Adrenal gland (tissue), 9 donors: ENCODE measurements at regions not wholly inside any gene's neighbourhood (a gene's known extent, or its start where the extent isn't known, plus 50 kb on each side); places are given as distances from the start of the nearest gene placed in this dataset.
"Not testable (repeated sequence)": the region's sequence is repeated elsewhere in the genome, so short reads cannot be mapped to it uniquely, and the experiment has no call there.

Experiments used
- DNase-seq, 7 donors: peaks; one replicate each; pipeline ENCODE4 v3.0.0-alpha.2; 2019 to 2020
- H3K27ac ChIP-seq, 5 donors: fragments of 200-600 bp; sonication (generic) in 4 of 5; 1 replicate in 3 of 5; 2 replicates in 2 of 5; pipeline versions ENCODE4 v1.5.1 to v1.8.0; 2016 to 2020; ENCODE audit warnings: mild to moderate bottlenecking in 1 of 5
- H3K27me3 ChIP-seq: fragments of 200-600 bp; 2 replicates; pipeline ENCODE4 v1.8.0; 2021
- H3K36me3 ChIP-seq, 2 donors: fragments of 200-600 bp; replicated peaks in 1 of 2; 1 replicate in 1 of 2; 2 replicates in 1 of 2; pipeline versions ENCODE4 v1.5.1 to v1.8.0; 2018 to 2022
- H3K4me1 ChIP-seq, 2 donors: fragments of 200-600 bp; replicated peaks in 1 of 2; 1 replicate in 1 of 2; 2 replicates in 1 of 2; pipeline versions ENCODE4 v1.5.1 to v1.8.0; 2018 to 2021
- H3K4me3 ChIP-seq, 4 donors: fragments of 200-600 bp; sonication (generic) in 3 of 4; one replicate each; pipeline ENCODE4 v1.5.1; 2016 to 2018
- H3K9me3 ChIP-seq, 3 donors: fragments of 200-600 bp; sonication (generic) in 1 of 3; replicated peaks in 1 of 3; 1 replicate in 2 of 3; 2 replicates in 1 of 3; pipeline versions ENCODE4 v1.5.1 to v1.8.0; 2016 to 2021
- POLR2A ChIP-seq, 2 donors: fragments of 450-650 bp; IDR thresholded peaks; one replicate each; pipeline ENCODE4 v1.6.1; 2017; ENCODE audit warnings: antibody characterized with exemption in 2 of 2, mild to moderate bottlenecking in 2 of 2, moderate library complexity in 1 of 2
- WGBS, 4 donors: extraction: QIAGEN DNeasy Blood & Tissue Kit in 2 of 4; methylation state at CpG; one replicate each; pipeline versions ENCODE4 v1.1.5 to v1.1.7; 2013 to 2017; 5-methylcytosine and 5-hydroxymethylcytosine counted together
- intact Hi-C, 2 donors: fragments of 100-400 bp; cut with DNase I; formaldehyde crosslinking; loops; one replicate each; pipeline versions ENCODE4 v1.14.1 to v1.15.0; 2022 to 2023
- TF ChIP-seq, protein P1 (sequence below), 6 experiments: fragments of 450-650 bp in 4 of 6; fragments of 200-600 bp in 2 of 6; sonication (generic) in 1 of 6; IDR thresholded peaks; 1 replicate in 5 of 6; 2 replicates in 1 of 6; pipeline versions ENCODE4 v1.5.1 to v1.8.0; 2016 to 2021; ENCODE audit warnings: antibody characterized with exemption in 6 of 6, mild to moderate bottlenecking in 2 of 6, moderate library complexity in 1 of 6
- donor health status: healthy with polysubstance abuse.
- donor health status: Bipolar disorder and iron deficiency.
- donor health status: DM: yes; HTN: yes; CAD: no.
- donor health status: DM: no; HTN: no; CAD: no.
- donor health status: DM: no; HTN: no; CAD: no.

DNA sequence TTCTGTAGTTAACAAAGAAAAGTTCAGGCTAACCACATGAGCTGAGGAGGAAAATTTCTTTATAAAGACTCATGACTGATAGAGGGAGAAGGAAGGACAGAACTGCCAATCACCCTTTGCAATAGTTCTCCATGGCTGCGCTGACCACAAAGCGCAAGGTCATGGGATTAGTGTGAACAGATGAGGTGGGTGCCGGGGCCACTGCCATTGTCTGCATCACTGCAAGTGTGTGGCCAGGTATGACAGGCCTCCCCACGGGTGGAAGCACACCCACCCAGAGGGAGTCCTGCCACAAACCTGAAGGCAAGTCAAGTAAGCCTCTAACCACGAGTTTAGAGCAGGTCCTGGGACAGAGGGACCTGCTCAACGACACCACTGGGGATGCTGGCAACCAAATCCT is 128.1 kb downstream of the TUBA3C start:
- TF ChIP-seq, protein P1, sequence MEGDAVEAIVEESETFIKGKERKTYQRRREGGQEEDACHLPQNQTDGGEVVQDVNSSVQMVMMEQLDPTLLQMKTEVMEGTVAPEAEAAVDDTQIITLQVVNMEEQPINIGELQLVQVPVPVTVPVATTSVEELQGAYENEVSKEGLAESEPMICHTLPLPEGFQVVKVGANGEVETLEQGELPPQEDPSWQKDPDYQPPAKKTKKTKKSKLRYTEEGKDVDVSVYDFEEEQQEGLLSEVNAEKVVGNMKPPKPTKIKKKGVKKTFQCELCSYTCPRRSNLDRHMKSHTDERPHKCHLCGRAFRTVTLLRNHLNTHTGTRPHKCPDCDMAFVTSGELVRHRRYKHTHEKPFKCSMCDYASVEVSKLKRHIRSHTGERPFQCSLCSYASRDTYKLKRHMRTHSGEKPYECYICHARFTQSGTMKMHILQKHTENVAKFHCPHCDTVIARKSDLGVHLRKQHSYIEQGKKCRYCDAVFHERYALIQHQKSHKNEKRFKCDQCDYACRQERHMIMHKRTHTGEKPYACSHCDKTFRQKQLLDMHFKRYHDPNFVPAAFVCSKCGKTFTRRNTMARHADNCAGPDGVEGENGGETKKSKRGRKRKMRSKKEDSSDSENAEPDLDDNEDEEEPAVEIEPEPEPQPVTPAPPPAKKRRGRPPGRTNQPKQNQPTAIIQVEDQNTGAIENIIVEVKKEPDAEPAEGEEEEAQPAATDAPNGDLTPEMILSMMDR (IDR thresholded peaks at IDR 0.05) = no peak
- no peak for TF ChIP-seq POLR2A (IDR thresholded peaks at IDR 0.05)
- Histone ChIP-seq H3K36me3 (no peaks in the 10 kb centered on the region), H3K9me3 (no peaks in the 10 kb centered on the region), H3K4me1 (no peaks in the 10 kb centered on the region), H3K27ac (no peak overlapping the region), H3K27me3 (no peaks in the 10 kb centered on the region), H3K4me3 (no peak overlapping the region)
- intact Hi-C loops = no loop called here
- no peak for DNase-seq
- 55 to 65% (median 62%) methylated on average over 6 of the region's 6 CpGs for WGBS, 4 donors

DNA sequence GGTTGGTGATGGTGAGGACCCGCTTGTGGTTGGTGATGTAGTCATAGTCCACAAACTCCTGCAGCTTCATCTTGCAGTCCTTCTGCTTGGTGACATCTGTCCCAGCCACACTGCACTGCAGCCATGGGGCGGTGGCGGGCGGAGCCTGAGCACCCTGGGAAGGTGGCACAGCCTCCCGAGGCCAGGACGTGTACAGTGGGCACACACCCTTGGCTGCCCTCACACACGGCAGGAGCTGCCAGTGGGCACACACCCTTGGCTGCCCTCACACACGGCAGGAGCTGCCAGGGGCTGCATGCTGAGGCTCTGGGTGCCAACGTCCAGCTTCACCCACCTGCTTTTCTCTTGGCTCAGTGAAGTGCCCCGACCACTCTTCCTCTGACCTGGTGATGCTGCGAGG is 128.7 kb downstream of the TUBA3C start:
- no peak overlapping the region for H3K27ac ChIP-seq
- WGBS, 4 donors = 54 to 84% (median 77%) methylated on average over 4 to 11 of the region's 11 CpGs
- TF ChIP-seq POLR2A (IDR thresholded peaks at IDR 0.05) = no peak
- TF ChIP-seq, protein P1 (IDR thresholded peaks at IDR 0.05) = no peak
- no peaks in the 10 kb centered on the region for H3K4me1 ChIP-seq
- no peaks in the 10 kb centered on the region for H3K27me3 ChIP-seq
- intact Hi-C loops = no loop called here
- no peak overlapping the region for H3K4me3 ChIP-seq
- DNase-seq = no peak
- H3K9me3 ChIP-seq = no peaks in the 10 kb centered on the region
- H3K36me3 ChIP-seq = no peaks in the 10 kb centered on the region

DNA sequence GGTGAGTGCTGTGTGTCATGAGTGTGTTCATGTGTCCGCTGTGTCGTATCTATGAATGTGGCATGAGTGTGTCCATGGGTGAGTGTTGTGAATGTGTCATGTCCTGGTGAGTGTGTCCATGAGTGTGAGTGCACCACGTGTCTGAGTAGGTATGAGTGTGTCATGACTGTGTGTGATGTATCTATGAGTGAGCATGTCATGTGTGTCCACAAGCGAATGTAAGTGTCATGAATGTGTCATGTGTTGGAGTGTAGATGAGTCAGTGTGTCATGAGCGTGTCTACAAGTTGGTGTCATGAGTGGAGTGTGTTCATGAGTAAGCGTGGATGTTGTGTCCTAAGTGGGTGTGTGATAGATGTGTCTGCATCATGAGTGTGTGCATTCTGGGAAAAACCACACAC is 129.4 kb downstream of the TUBA3C start:
- Histone ChIP-seq H3K27me3 (no peaks in the 10 kb centered on the region), H3K9me3 (no peaks in the 10 kb centered on the region), H3K4me3 (no peak overlapping the region), H3K27ac (no peak overlapping the region), H3K4me1 (no peaks in the 10 kb centered on the region), H3K36me3 (no peaks in the 10 kb centered on the region)
- DNase-seq = no peak
- TF ChIP-seq, protein P1 (IDR thresholded peaks at IDR 0.05) = no peak
- no peak for TF ChIP-seq POLR2A (IDR thresholded peaks at IDR 0.05)
- WGBS, 4 donors = 64 to 75% (median 66%) methylated on average over 6 of the region's 6 CpGs
- intact Hi-C loops = no loop called here

DNA sequence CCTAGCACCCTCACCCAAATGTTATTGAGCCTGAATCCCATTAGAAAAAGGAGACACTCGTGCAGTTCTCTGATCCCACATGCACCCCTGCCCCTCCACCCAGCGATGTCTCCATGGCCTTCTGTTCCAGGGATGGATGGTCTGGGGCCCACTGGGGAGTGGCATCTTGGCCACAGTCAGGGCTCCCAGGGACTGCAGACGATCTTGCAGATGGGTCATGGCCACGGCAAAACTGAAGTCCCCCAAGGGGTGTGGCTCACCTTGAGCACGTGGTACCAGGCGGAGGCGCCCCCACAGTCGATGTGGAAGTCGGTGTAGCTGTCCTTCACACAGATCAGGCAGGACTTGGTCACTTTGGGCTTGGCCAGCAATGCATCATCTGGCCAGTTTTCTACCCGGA is 130.7 kb downstream of the TUBA3C start:
- no peak overlapping the region for H3K4me3 ChIP-seq
- no peaks in the 10 kb centered on the region for H3K27me3 ChIP-seq
- H3K36me3 ChIP-seq = no peaks in the 10 kb centered on the region
- DNase-seq = no peak
- H3K4me1 ChIP-seq = no peaks in the 10 kb centered on the region
- TF ChIP-seq, protein P1 (IDR thresholded peaks at IDR 0.05) = no peak
- TF ChIP-seq POLR2A (IDR thresholded peaks at IDR 0.05) = no peak
- no peak overlapping the region for H3K27ac ChIP-seq
- intact Hi-C loops = no loop called here
- H3K9me3 ChIP-seq = no peaks in the 10 kb centered on the region
- WGBS, 4 donors = 67 to 81% (median 74%) methylated on average over 1 to 10 of the region's 10 CpGs

DNA sequence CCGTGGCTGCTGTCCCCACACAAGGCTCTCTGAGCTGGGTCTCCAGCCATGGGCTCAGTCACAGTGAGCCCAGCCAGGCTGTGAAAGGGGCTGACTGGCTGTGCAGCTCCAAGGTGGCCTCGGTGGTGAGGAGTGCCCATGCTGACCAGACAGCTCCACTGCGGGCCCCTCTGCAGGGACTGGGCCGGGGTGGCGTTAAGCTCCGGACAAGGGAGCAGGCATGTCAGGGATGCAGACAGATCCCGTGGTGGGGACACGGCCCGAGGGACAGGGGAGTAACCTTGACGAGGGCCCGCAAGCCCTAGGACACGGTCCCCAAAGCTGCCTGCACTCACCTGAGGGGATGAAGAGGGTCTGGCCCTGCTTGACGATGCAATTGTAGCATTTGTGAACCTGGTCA is 132.0 kb downstream of the TUBA3C start:
- 60 to 82% (median 78%) methylated on average over 3 to 13 of the region's 13 CpGs for WGBS, 4 donors
- intact Hi-C loops, H3K27ac ChIP-seq, H3K4me1 ChIP-seq, H3K9me3 ChIP-seq, DNase-seq, H3K27me3 ChIP-seq, H3K4me3 ChIP-seq, H3K36me3 ChIP-seq: not testable (repeated sequence)
